ENCODE measurements at regions not wholly inside any gene's neighbourhood (a gene's known extent, or its start where the extent isn't known, plus 50 kb on each side); places are given as distances from the start of the nearest gene placed in this dataset.

DNA sequence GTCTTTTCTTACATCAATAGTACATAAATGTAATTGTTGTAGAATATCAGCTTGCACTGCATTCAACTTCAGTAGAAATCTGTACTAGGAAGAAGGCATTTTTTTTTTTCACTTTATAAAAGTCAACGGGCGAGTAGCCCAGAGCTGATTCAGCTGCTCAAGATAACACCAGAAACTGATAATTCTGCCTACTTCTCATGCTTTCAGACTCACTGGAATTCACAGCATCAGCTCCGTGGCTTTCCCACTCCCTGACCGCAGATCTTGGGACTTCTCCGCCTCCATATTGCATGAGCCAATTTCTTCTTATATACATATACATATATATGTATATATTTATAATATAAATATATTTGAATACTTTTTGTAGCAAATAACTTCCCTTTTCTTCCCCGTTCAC lies 263.1 kb upstream of the RXFP2 start:
- TF ChIP-seq, protein P1, sequence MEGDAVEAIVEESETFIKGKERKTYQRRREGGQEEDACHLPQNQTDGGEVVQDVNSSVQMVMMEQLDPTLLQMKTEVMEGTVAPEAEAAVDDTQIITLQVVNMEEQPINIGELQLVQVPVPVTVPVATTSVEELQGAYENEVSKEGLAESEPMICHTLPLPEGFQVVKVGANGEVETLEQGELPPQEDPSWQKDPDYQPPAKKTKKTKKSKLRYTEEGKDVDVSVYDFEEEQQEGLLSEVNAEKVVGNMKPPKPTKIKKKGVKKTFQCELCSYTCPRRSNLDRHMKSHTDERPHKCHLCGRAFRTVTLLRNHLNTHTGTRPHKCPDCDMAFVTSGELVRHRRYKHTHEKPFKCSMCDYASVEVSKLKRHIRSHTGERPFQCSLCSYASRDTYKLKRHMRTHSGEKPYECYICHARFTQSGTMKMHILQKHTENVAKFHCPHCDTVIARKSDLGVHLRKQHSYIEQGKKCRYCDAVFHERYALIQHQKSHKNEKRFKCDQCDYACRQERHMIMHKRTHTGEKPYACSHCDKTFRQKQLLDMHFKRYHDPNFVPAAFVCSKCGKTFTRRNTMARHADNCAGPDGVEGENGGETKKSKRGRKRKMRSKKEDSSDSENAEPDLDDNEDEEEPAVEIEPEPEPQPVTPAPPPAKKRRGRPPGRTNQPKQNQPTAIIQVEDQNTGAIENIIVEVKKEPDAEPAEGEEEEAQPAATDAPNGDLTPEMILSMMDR (IDR thresholded peaks at IDR 0.05; ENCODE audit: insufficient read depth, low read depth, low read length, missing control alignments): no peak
- no peak for DNase-seq (ENCODE audit: low read depth)
- H3K4me3 ChIP-seq (ENCODE audit: low read depth, low read length): no peak overlapping the region

DNA sequence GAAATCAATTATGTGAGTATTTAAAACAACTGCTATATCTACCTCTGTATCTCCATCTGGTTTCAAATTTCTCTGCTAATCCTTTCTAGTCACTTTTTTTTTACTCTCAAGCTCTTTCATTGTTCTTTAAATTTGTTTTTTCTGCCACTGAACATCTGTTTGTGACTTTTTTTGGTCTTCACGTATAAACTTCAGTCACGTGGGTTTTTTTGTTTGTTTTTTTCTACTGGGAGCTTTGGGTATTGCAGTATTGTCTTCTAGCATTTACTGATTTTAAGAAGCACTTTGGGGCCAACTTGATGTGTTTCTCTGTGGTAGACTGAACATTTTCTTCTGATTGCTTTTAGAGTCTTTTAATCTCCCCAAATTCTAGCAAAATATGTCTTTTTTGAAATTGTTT lies 262.6 kb upstream of the RXFP2 start:
- TF ChIP-seq, protein P1 (IDR thresholded peaks at IDR 0.05; ENCODE audit: insufficient read depth, low read depth, low read length, missing control alignments): no peak
- H3K4me3 ChIP-seq (ENCODE audit: low read depth, low read length): no peak overlapping the region
- DNase-seq (ENCODE audit: low read depth): no peak

DNA sequence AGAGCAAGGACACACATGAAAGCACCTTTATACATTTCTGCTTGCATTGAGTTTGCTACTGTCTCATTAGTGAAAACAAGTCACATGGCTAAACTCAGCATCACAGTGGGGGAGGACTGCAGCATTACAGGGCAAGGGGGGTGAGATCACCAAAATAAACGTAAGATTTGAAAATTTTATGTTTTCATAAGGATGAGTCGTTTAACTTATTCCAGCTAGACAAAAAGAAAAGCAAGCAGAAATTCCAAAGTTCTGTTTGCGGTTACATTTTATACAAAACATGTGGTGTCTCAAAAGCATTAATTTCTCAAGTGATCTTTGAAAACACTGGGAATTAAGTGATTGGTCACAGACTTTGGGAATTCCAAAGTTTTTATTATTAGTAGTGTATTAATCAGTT lies 261.4 kb upstream of the RXFP2 start:
- no peak overlapping the region for H3K4me3 ChIP-seq (ENCODE audit: low read depth, low read length)
- DNase-seq (ENCODE audit: low read depth): no peak
- TF ChIP-seq, protein P1 (IDR thresholded peaks at IDR 0.05; ENCODE audit: insufficient read depth, low read depth, low read length, missing control alignments): no peak

DNA sequence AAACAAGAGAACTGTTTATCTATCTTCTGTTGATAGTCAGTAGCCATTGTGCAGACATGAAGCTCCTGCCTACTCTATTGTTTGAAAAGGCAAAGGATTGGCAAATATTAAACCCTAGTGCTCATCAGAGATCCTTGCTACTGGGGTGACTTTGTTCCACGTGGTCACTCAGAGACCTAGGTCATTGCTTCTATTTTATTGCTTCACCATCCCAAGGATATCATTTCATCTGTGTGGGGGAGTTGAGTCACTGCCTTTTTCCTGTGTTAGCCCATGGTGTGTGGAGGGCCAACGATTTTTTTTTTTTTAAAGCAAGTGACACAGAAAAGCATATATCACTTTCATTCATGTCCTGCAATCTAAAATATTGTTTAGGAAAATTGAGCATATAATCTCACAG lies 254.1 kb upstream of the RXFP2 start:
- no peak for DNase-seq (ENCODE audit: low read depth)
- TF ChIP-seq, protein P1 (IDR thresholded peaks at IDR 0.05; ENCODE audit: insufficient read depth, low read depth, low read length, missing control alignments): no peak
- no peak overlapping the region for H3K4me3 ChIP-seq (ENCODE audit: low read depth, low read length)

DNA sequence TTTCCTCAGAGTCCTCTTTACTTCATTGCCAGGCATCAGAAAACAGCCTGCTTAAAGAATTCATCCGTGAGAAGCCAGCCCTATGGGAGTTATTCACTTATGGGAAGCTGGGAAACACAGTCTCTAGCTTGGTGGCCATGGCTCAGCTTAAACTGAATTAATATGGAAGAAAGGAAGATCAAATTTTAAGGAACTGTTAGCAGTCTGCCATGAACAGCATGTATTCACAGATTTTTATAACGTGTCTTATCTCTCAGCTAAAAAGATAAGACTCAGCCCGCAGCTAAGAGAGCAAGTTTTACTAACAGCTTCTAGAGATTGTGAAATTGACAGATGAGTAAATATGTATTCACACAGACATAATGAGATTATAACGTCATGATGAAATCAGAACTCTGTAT lies 253.7 kb upstream of the RXFP2 start:
- TF ChIP-seq, protein P1 (IDR thresholded peaks at IDR 0.05; ENCODE audit: insufficient read depth, low read depth, low read length, missing control alignments): no peak
- no peak for DNase-seq (ENCODE audit: low read depth)

DNA sequence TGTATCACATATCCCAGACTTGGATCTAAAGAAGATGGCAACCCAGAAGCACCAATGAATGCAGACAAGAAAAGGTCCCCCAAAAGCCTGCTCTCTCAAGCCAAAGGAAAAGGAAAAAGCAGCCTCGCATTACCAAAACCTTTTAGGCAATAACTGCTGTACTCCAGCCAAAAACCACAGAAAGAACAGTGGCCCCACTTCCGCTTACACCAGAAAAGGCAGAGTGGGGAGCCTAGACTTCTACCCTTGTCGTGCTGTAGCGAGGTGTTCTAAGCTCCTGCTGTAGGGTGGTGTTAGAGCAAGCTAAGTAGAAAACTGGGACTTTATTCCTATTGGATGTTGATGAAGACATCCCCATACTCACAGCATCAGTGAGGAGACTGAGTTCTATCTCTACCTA lies 244.0 kb upstream of the RXFP2 start:
- no peak overlapping the region for H3K4me3 ChIP-seq (ENCODE audit: low read depth, low read length)
- TF ChIP-seq, protein P1 (IDR thresholded peaks at IDR 0.05; ENCODE audit: insufficient read depth, low read depth, low read length, missing control alignments): no peak
- no peak for DNase-seq (ENCODE audit: low read depth)

More for the DNA sequence above, 253.7 kb upstream of the RXFP2 start:
- no peak overlapping the region for H3K4me3 ChIP-seq (ENCODE audit: low read depth, low read length)

DNA sequence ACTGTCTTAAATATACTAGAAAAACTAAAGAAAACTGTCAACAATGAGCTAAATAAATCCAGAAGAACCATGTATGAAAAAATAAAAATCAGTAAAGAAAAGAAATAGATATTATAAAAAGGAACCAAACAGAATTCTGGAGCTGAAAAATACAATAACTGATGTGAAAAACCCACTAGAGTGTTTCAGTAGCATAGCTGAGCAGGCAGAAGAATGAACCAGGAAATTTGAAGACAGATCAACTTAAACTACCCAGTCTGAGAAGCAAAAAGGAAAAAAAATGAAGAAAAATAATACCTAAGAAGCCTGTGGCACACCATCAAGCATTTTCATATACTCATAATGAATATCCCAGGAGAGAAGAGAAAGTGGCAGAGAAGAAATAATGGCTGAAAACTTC lies 240.1 kb upstream of the RXFP2 start:
- H3K4me3 ChIP-seq (ENCODE audit: low read depth, low read length): no peak overlapping the region
- no peak for DNase-seq (ENCODE audit: low read depth)

More for the DNA sequence above, 240.1 kb upstream of the RXFP2 start:
- TF ChIP-seq, protein P1 (IDR thresholded peaks at IDR 0.05; ENCODE audit: insufficient read depth, low read depth, low read length, missing control alignments): no peak

All from GM12865 (cell line).